Endothelial cell (in vitro differentiated cells): ENCODE measurements at regions not wholly inside any gene's neighbourhood (a gene's known extent, or its start where the extent isn't known, plus 50 kb on each side); places are given as distances from the start of the nearest gene placed in this dataset.

Experiments used
- DNase-seq: peaks from one replicate; pipeline ENCODE4 v3.0.0; 2021; ENCODE audit warnings: low spot score
- H3K27ac Mint-ChIP-seq: one replicate; pipeline ENCODE4 v1.8.0; 2021; ENCODE audit warnings: mixed read lengths, inconsistent platforms; ENCODE audit not compliant: unreplicated experiment
- H3K27me3 Mint-ChIP-seq: one replicate; pipeline ENCODE4 v1.8.0; 2021; ENCODE audit warnings: mild to moderate bottlenecking, moderate library complexity, mixed read lengths, inconsistent platforms; ENCODE audit not compliant: unreplicated experiment
- H3K36me3 Mint-ChIP-seq: one replicate; pipeline ENCODE4 v1.8.0; 2021; ENCODE audit warnings: mild to moderate bottlenecking, low read depth, mixed read lengths, inconsistent platforms; ENCODE audit not compliant: unreplicated experiment
- H3K4me1 Mint-ChIP-seq: one replicate; pipeline ENCODE4 v1.8.0; 2021; ENCODE audit warnings: mild to moderate bottlenecking, mixed read lengths, inconsistent platforms; ENCODE audit not compliant: unreplicated experiment
- H3K4me3 Mint-ChIP-seq: one replicate; pipeline ENCODE4 v1.8.0; 2021; ENCODE audit warnings: mild to moderate bottlenecking, mixed read lengths, inconsistent platforms; ENCODE audit not compliant: unreplicated experiment
- H3K9me3 Mint-ChIP-seq: one replicate; pipeline ENCODE4 v1.8.0; 2021; ENCODE audit warnings: mixed read lengths, inconsistent platforms; ENCODE audit not compliant: unreplicated experiment
- TF ChIP-seq, protein P1 (sequence below): fragments of 200-600 bp; sonication (generic); IDR thresholded peaks from one replicate; pipeline ENCODE4 v1.5.0; 2021; ENCODE audit warnings: antibody characterized with exemption; ENCODE audit not compliant: unreplicated experiment

DNA sequence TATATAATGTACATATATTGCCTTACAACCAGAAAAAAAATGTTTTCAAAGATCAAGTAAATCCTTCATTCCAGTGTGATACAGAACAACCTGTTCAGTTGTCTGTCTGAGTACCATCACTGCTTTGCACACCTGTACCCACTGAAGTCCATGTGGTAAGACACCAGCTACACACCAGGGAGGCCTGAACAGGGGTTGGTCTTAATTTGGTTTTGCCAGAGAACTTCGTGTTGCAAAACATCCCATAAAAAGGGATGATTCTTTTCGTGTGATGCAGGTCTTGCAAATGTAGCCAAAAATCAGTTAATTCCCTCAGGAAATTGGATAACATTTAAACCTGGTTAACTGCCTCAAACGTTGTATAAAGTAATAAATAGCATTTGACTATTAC, 73.7 kb upstream of the SLC1A4 start:
- Mint-ChIP-seq H3K9me3 (no peaks in the 10 kb centered on the region), H3K4me1 (peaks cover 8% of the 10 kb centered on the region), H3K27ac (no peak overlapping the region), H3K4me3 (no peak overlapping the region), H3K36me3 (no peaks in the 10 kb centered on the region), H3K27me3 (peaks cover 3% of the 10 kb centered on the region)
- TF ChIP-seq, protein P1, sequence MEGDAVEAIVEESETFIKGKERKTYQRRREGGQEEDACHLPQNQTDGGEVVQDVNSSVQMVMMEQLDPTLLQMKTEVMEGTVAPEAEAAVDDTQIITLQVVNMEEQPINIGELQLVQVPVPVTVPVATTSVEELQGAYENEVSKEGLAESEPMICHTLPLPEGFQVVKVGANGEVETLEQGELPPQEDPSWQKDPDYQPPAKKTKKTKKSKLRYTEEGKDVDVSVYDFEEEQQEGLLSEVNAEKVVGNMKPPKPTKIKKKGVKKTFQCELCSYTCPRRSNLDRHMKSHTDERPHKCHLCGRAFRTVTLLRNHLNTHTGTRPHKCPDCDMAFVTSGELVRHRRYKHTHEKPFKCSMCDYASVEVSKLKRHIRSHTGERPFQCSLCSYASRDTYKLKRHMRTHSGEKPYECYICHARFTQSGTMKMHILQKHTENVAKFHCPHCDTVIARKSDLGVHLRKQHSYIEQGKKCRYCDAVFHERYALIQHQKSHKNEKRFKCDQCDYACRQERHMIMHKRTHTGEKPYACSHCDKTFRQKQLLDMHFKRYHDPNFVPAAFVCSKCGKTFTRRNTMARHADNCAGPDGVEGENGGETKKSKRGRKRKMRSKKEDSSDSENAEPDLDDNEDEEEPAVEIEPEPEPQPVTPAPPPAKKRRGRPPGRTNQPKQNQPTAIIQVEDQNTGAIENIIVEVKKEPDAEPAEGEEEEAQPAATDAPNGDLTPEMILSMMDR = no peak
- DNase-seq = no peak

DNA sequence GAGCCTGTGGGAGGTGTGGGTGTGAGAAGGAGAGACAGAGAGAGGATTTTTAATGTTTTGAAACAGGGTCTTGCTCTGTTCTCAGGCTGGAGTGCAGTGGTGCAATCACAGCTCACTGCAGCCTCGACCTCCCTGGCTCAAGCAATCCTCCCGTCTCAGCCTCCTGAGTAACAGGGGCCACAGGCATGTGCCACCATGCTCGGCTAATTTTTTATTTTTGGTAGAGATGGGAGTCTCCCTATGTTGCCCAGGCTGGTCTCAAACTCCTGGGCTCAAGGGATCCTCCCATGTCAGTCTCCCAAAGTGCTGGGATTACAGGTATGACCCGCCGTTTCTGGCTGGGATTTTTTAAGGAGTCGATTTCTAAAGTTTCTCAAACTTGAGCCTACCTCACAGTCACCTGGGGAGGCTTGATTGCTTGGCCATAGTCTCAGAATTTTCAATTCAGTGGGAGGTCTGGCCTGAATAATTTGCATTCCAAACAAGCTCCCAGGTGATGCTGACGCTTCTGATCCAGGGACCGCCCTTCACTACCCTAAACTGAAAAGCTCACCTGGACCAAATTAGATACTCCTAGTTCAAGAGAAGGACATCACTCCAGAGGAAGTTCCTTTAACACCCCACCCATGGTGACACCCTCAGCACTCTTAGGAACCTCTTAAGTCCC, 70.8 kb upstream of the SLC1A4 start:
- peaks cover under 1% of the 10 kb centered on the region for H3K27me3 Mint-ChIP-seq

DNA sequence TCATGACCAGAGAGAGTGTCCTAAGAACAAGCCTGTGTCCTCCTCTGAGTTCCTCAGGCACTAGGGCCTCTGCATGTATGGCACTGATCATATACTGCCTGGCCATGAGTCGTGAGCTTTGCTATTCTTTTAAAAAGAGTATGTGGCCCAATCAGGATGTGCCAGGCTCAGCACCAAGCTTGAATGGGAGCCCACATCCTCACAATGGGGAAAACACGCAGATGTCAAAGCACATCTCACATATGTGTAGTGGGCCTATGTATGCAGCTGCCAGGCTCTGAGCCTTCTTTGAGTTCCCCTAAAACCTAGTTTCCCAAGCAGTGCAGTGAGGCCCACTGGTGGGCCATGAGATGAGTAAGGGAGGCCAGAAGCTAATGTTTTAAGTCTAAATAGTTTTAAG, 69.9 kb upstream of the SLC1A4 start:
- no peaks in the 10 kb centered on the region for H3K9me3 Mint-ChIP-seq
- H3K27ac Mint-ChIP-seq = no peak overlapping the region
- DNase-seq = no peak
- TF ChIP-seq, protein P1 = no peak
- no peaks in the 10 kb centered on the region for H3K27me3 Mint-ChIP-seq
- peaks cover 4% of the 10 kb centered on the region for H3K36me3 Mint-ChIP-seq
- H3K4me3 Mint-ChIP-seq = no peak overlapping the region
- peaks cover 3% of the 10 kb centered on the region for H3K4me1 Mint-ChIP-seq

More for the DNA sequence above, 70.8 kb upstream of the SLC1A4 start:
- Mint-ChIP-seq H3K9me3 (no peaks in the 10 kb centered on the region), H3K4me1 (peaks cover 3% of the 10 kb centered on the region), H3K4me3 (no peak overlapping the region), H3K36me3 (no peaks in the 10 kb centered on the region), H3K27ac (no peak overlapping the region)
- no peak for DNase-seq
- TF ChIP-seq, protein P1 = no peak

DNA sequence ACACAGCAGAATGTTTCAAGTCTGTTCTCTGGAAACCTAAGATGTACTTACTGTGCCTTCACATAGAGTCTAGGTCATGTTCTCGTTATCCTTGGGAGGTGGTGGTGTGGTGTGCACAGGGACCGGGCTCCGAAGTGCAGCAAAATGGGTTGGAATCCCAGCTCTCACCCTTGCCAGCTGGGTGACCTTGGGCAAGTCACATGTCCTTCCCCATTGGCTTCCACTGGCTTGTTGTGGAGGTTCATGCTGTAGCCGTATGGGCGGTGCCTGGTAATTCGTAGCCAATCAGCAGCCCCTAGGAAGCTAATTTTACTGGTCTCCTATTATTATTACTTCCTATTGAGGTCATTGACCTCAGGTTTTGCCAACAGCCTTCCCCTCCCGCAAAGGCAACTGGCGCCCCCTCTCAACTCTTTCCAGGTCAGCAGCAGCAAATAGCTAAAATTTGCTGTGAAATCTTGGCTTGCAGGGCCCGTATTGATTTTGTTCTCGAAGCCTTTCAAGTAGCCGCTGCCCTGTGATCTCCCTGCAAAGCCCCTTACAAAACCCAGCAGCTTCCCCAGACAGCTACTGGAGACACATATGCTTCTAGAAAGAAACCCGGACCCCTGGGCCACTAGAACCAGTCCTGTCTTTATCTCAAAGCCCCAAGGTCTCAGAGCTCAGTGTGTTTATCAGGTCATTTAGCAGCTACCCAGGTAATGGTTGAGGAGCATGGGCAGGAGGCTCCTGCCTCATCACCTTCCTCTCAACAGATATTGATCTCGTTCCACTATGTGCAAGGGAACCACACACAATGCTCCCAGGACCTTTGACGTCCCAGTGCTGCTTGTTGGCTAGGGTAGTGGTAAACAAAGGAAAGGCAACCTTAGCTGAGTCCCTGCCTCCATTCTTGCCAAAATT, 66.5 kb upstream of the SLC1A4 start:
- DNase-seq = no peak
- TF ChIP-seq, protein P1 = no peak

DNA sequence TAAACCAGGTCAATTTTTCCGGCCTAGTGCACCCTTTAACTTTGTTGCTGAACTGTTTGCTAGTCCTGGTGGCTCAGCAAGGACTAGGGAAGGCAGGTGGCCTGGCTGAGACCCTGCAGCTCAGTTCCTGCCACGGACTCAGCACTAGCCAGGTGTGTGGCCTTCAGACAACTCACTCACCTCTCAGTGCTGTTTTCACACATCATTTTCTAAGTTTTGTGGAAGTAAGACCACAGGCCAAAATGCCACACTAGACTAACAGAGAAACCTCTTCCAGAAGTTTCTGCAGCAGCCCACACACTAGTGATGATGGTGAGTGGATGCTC, 65.9 kb upstream of the SLC1A4 start:
- TF ChIP-seq, protein P1 = no peak
- Mint-ChIP-seq H3K4me1 (no peaks in the 10 kb centered on the region), H3K4me3 (no peak overlapping the region), H3K36me3 (peaks cover 11% of the 10 kb centered on the region), H3K9me3 (peaks cover 8% of the 10 kb centered on the region), H3K27me3 (no peaks in the 10 kb centered on the region), H3K27ac (no peak overlapping the region)
- no peak for DNase-seq

More for the DNA sequence above, 66.5 kb upstream of the SLC1A4 start:
- Mint-ChIP-seq H3K27me3 (no peaks in the 10 kb centered on the region), H3K36me3 (peaks cover 11% of the 10 kb centered on the region), H3K9me3 (peaks cover 8% of the 10 kb centered on the region), H3K4me1 (peaks cover 2% of the 10 kb centered on the region), H3K4me3 (no peak overlapping the region), H3K27ac (no peak overlapping the region)
